IMR-90 (cell line): ENCODE measurements at regions not wholly inside any gene's neighbourhood (a gene's known extent, or its start where the extent isn't known, plus 50 kb on each side); places are given as distances from the start of the nearest gene placed in this dataset.

ENCODE experiments used
- BHLHE40 ChIP-seq: fragments of 150-350 bp; IDR thresholded peaks from 2 replicates; pipeline ENCODE4 v1.6.1; 2016; ENCODE audit warnings: mild to moderate bottlenecking, low read depth, low read length
- CEBPB ChIP-seq: IDR thresholded peaks from 2 replicates; pipeline ENCODE4 v1.6.1; 2012; ENCODE audit warnings: low read depth, low read length, improper control_type of control experiment
- FOS ChIP-seq: fragments of 150-350 bp; IDR thresholded peaks from 2 replicates; pipeline ENCODE4 v1.6.1; 2016; ENCODE audit warnings: low read depth, low read length
- MAFK ChIP-seq: IDR thresholded peaks from 2 replicates; pipeline ENCODE4 v1.6.1; 2012; ENCODE audit warnings: low read depth, low read length, improper control_type of control experiment
- MXI1 ChIP-seq: IDR thresholded peaks from 2 replicates; pipeline ENCODE4 v1.6.1; 2012; ENCODE audit warnings: low read depth, mild to moderate bottlenecking, low read length, moderate library complexity, borderline replicate concordance
- POLR2A ChIP-seq: IDR thresholded peaks from 2 replicates; pipeline ENCODE4 v1.6.1; 2012; ENCODE audit warnings: mild to moderate bottlenecking, low read depth, low read length
- RAD21 ChIP-seq: IDR thresholded peaks from 2 replicates; pipeline ENCODE4 v1.6.1; 2012; ENCODE audit warnings: low read length, improper control_type of control experiment
- RFX5 ChIP-seq: IDR thresholded peaks from 2 replicates; pipeline ENCODE4 v1.8.0; 2012; ENCODE audit warnings: low read depth, mild to moderate bottlenecking, low read length, moderate library complexity
- SMC3 ChIP-seq: fragments of 150-350 bp; IDR thresholded peaks from 2 replicates; pipeline ENCODE4 v1.6.1; 2016; ENCODE audit warnings: low read depth, mild to moderate bottlenecking, antibody characterized with exemption, low read length, moderate library complexity
- TF ChIP-seq, protein P1 (sequence below): conservative IDR thresholded peaks from 2 replicates; pipeline ENCODE4 v1.5.1; 2012; ENCODE audit warnings: mild to moderate bottlenecking, low read depth, low read length, improper control_type of control experiment
- TF ChIP-seq, protein P2 (sequence below): fragments of 150-350 bp; IDR thresholded peaks from 2 replicates; pipeline ENCODE4 v1.6.1; 2017; ENCODE audit warnings: mild to moderate bottlenecking, antibody characterized with exemption, low read length, low read depth
- TF ChIP-seq, protein P3 (sequence below): fragments of 150-350 bp; IDR thresholded peaks from 2 replicates; pipeline ENCODE4 v1.6.1; 2016; ENCODE audit warnings: low read depth, mild to moderate bottlenecking, low read length, moderate library complexity, borderline replicate concordance

DNA sequence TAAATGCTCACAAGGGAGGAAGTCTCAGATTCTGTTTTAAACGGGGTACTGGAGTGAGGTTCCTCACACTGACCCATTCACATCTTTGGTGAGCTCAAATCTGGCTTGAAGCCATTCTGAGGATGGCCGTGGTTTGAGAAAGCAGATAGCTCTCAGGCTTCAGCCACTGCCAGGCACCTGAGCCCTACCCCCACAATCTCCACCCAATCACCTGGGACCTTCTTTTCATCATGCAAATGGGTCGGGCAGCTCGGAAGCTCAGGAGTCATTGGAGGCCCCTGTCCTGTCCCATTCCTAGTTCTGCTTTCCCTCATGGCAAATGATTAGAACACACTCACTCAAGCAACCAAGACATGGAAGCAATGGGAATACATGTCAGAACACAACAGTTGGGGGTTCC lies 141.4 kb upstream of the ETS2 start:
- TF ChIP-seq RFX5 (no peak), MXI1 (no peak), CEBPB (no peak), SMC3 (no peak), BHLHE40 (no peak), POLR2A (no peak), RAD21 (no peak), MAFK (no peak), FOS (no peak)
- TF ChIP-seq, protein P1, sequence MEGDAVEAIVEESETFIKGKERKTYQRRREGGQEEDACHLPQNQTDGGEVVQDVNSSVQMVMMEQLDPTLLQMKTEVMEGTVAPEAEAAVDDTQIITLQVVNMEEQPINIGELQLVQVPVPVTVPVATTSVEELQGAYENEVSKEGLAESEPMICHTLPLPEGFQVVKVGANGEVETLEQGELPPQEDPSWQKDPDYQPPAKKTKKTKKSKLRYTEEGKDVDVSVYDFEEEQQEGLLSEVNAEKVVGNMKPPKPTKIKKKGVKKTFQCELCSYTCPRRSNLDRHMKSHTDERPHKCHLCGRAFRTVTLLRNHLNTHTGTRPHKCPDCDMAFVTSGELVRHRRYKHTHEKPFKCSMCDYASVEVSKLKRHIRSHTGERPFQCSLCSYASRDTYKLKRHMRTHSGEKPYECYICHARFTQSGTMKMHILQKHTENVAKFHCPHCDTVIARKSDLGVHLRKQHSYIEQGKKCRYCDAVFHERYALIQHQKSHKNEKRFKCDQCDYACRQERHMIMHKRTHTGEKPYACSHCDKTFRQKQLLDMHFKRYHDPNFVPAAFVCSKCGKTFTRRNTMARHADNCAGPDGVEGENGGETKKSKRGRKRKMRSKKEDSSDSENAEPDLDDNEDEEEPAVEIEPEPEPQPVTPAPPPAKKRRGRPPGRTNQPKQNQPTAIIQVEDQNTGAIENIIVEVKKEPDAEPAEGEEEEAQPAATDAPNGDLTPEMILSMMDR: no peak
- TF ChIP-seq, protein P2, sequence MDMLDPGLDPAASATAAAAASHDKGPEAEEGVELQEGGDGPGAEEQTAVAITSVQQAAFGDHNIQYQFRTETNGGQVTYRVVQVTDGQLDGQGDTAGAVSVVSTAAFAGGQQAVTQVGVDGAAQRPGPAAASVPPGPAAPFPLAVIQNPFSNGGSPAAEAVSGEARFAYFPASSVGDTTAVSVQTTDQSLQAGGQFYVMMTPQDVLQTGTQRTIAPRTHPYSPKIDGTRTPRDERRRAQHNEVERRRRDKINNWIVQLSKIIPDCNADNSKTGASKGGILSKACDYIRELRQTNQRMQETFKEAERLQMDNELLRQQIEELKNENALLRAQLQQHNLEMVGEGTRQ: no peak
- TF ChIP-seq, protein P3, sequence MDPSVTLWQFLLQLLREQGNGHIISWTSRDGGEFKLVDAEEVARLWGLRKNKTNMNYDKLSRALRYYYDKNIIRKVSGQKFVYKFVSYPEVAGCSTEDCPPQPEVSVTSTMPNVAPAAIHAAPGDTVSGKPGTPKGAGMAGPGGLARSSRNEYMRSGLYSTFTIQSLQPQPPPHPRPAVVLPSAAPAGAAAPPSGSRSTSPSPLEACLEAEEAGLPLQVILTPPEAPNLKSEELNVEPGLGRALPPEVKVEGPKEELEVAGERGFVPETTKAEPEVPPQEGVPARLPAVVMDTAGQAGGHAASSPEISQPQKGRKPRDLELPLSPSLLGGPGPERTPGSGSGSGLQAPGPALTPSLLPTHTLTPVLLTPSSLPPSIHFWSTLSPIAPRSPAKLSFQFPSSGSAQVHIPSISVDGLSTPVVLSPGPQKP: no peak
